ENCODE measurements at regions not wholly inside any gene's neighbourhood (a gene's known extent, or its start where the extent isn't known, plus 50 kb on each side); places are given as distances from the start of the nearest gene placed in this dataset.

DNA sequence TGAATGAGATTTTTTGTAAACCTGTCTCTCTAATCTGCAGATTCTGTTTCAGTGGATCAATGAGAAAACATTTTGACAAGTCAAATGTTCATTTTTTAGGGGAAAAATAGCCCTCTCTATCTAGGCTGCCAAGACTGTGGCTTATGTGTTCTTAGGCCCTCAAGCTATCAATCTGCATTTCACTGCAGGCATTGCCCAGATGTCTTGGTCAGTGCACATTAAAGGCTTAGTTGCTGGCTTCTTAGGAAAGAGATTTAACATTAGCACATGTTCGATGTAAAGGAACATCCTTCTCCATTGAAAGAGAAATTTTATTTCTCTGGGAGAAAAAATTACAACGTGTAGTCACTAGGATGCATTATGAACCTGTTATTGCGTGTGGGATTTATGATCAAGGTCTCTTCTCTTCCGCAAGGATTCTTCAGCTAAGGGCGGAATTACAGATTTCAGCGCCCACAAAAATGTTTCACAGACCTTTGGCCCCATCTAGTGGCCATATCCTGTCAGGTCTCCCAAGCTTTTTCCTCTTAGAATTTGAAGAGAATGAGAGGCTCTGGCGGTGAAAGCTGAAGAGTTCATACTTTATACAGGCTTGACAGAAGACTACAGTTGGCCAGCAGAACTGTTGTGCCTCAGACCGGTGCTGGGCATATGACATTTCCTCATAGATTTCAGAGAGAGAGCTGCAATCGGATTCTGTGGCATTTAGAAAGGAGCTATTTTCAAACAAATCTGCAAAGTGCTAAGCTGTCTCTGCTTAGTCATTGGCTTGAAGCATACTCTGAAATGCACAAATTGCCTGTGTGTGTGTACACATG is 144.6 kb upstream of the NOCT start:
- H3K4me3 ChIP-seq, result no peak overlapping the region
- H3K9me3 ChIP-seq (replicated peaks in 1 of 11), result no peaks in the 10 kb centered on the region
- peaks cover 2 to 11% (median 7%) of the 10 kb centered on the region in 10 experiments; a peak in 12 of 20 replicates for H3K4me1 ChIP-seq
- no peaks in the 10 kb centered on the region for H3K36me3 ChIP-seq
- no peak for TF ChIP-seq Cebpa-rat (IDR thresholded peaks at IDR 0.05)
- H3K27ac ChIP-seq, result no peak overlapping the region
- H3K9ac ChIP-seq, result no peak overlapping the region
- H4K20me1 ChIP-seq, result no peaks in the 10 kb centered on the region
- no peaks in the 10 kb centered on the region for H3K27me3 ChIP-seq
- H3K4me2 ChIP-seq, result peak overlapping the region in 3 of 11 experiments; percentile 20 to 61 (median 43); a peak in 3 of 22 replicates

GRCh38 chr4:138869631-138870030 is 145.9 kb upstream of the NOCT start:
- Histone ChIP-seq H3K4me2 (no peak overlapping the region), H3K9ac (no peak overlapping the region), H3K36me3 (no peaks in the 10 kb centered on the region), H3K4me1 (peaks cover 12 to 23% (median 20%) of the 10 kb centered on the region in 10 experiments), H3K27me3 (no peaks in the 10 kb centered on the region), H3K27ac (no peak overlapping the region), H3K4me3 (no peak overlapping the region), H4K20me1 (no peaks in the 10 kb centered on the region), H3K9me3 (replicated peaks in 1 of 11) (no peaks in the 10 kb centered on the region)
- TF ChIP-seq Cebpa-rat (IDR thresholded peaks at IDR 0.05), result no peak

DNA sequence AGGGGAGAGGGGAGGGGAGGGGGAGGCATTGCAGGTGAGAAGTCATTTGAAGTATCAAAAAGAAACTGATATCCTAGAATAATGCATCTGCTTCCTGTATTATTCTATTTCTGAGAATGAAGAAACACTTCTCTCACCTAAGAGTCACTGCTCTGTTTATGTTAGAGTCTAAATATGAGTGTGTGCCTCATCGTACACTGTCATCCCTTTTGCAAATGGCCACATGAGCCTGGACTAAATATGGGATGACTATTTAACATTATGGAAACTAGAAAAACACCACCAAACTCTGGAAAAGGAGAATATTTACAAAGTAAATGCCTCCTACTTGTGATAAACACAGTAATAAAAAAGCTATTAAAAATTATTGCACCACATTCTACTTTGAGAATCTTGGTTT is 146.4 kb upstream of the NOCT start:
- no peak for TF ChIP-seq Cebpa-rat (IDR thresholded peaks at IDR 0.05)
- H3K27ac ChIP-seq, result no peak overlapping the region
- no peaks in the 10 kb centered on the region for H4K20me1 ChIP-seq
- H3K4me1 ChIP-seq, result peaks cover 12 to 28% (median 24%) of the 10 kb centered on the region in 10 experiments
- no peaks in the 10 kb centered on the region for H3K27me3 ChIP-seq
- no peaks in the 10 kb centered on the region for H3K36me3 ChIP-seq
- H3K9me3 ChIP-seq (replicated peaks in 1 of 11), result no peaks in the 10 kb centered on the region
- H3K9ac ChIP-seq, result no peak overlapping the region
- no peak overlapping the region for H3K4me3 ChIP-seq
- no peak overlapping the region for H3K4me2 ChIP-seq

GRCh38 chr4:138868562-138868961 is 147.0 kb upstream of the NOCT start:
- Histone ChIP-seq H3K36me3 (no peaks in the 10 kb centered on the region), H3K4me2 (0 out of 22 replicates have a peak overlapping the region, but pooled peaks of 1 of the 11 experiments have one; percentile 7), H3K9me3 (replicated peaks in 1 of 11) (no peaks in the 10 kb centered on the region; a peak in 2 of 22 replicates), H3K9ac (no peak overlapping the region), H4K20me1 (no peaks in the 10 kb centered on the region), H3K27ac (no peak overlapping the region), H3K27me3 (no peaks in the 10 kb centered on the region), H3K4me1 (peaks cover 12 to 30% (median 26%) of the 10 kb centered on the region in 10 experiments), H3K4me3 (no peak overlapping the region)
- no peak for TF ChIP-seq Cebpa-rat (IDR thresholded peaks at IDR 0.05)

DNA sequence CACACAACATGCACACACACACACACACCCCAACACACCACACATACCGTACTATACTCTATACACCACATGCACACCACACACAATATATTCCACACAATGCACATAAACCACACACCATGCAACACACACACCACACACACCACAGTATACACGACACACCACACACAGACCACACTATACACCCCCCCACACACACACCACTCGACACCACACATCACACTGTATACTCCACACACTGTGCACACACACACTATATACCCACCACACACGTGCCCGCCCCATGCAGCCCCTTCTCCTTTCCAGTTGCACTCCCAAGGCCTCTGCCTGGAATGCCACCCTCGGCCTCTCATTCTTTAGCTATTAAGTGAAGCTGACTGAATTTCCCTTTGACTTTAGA is 148.2 kb upstream of the NOCT start:
- TF ChIP-seq Cebpa-rat (IDR thresholded peaks at IDR 0.05), result no peak
- Histone ChIP-seq H3K36me3 (no peaks in the 10 kb centered on the region), H3K9me3 (replicated peaks in 1 of 11) (no peaks in the 10 kb centered on the region; a peak in 3 of 22 replicates), H3K27ac (no peak overlapping the region), H4K20me1 (no peaks in the 10 kb centered on the region), H3K4me1 (peaks cover 12 to 30% (median 26%) of the 10 kb centered on the region in 10 experiments), H3K27me3 (no peaks in the 10 kb centered on the region), H3K4me3 (no peak overlapping the region), H3K4me2 (no peak overlapping the region), H3K9ac (no peak overlapping the region)

DNA sequence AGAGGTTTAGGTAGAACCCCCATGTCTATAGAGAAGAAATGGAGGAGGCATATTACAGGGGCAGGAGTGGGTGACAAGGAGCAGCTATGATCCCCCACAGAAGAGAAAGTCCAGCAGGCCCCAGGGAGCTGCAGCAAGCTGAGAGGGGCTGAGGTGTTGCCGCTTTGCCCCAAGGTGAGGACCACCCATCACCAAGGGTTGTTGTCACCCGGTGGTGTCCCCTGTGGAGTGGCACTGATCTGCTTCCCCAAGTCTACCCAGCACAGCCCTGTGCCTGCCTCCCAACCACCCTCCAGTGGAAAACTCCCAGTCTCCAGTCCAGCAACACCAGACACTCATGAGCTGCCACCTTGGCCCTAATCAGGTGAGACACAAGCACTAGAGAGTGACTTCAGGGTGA is 149.3 kb upstream of the NOCT start:
- no peak overlapping the region for H3K27ac ChIP-seq
- H3K4me2 ChIP-seq, result peak overlapping the region in 8 of 11 experiments; percentile 56 to 84 (median 74); a peak in 13 of 22 replicates
- no peak for TF ChIP-seq Cebpa-rat (IDR thresholded peaks at IDR 0.05)
- no peak overlapping the region for H3K9ac ChIP-seq
- no peaks in the 10 kb centered on the region for H3K36me3 ChIP-seq
- H4K20me1 ChIP-seq, result no peaks in the 10 kb centered on the region
- no peak overlapping the region for H3K4me3 ChIP-seq
- H3K9me3 ChIP-seq (replicated peaks in 1 of 11), result no peaks in the 10 kb centered on the region; a peak in 3 of 22 replicates
- no peaks in the 10 kb centered on the region for H3K27me3 ChIP-seq
- peaks cover 12 to 30% (median 26%) of the 10 kb centered on the region in 10 experiments for H3K4me1 ChIP-seq

DNA sequence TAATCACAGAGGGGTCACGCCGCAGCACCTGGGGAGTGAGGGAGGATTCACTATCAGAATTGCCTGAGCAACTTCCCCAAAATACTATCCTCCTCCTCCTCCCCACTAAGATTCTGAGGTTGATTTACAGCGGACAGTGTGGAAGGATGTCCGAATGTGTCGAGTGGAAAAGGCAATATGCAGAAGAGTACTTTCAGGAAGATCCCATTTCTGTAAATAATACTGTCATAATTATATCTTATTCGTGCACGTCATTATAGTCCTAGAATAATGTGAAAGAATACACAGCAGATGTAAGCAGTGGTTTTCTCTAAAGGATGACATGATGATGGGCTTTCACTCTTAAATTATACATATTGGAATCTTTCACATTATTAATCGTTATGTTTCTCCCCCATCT is 149.8 kb upstream of the NOCT start:
- H3K4me1 ChIP-seq, result peaks cover 12 to 30% (median 26%) of the 10 kb centered on the region in 10 experiments
- H3K4me3 ChIP-seq, result no peak overlapping the region
- H3K27ac ChIP-seq, result no peak overlapping the region
- H3K9ac ChIP-seq, result no peak overlapping the region
- H3K9me3 ChIP-seq (replicated peaks in 1 of 11), result no peaks in the 10 kb centered on the region; a peak in 3 of 22 replicates
- peak overlapping the region in 10 of 11 experiments; percentile 36 to 84 (median 72); a peak in 19 of 22 replicates for H3K4me2 ChIP-seq
- no peaks in the 10 kb centered on the region for H3K36me3 ChIP-seq
- no peak for TF ChIP-seq Cebpa-rat (IDR thresholded peaks at IDR 0.05)
- no peaks in the 10 kb centered on the region for H3K27me3 ChIP-seq
- no peaks in the 10 kb centered on the region for H4K20me1 ChIP-seq

GRCh38 chr4:138864961-138865720 is 150.4 kb upstream of the NOCT start:
- TF ChIP-seq Cebpa-rat (IDR thresholded peaks at IDR 0.05), result no peak
- no peak overlapping the region for H3K4me3 ChIP-seq
- H4K20me1 ChIP-seq, result no peaks in the 10 kb centered on the region
- H3K4me1 ChIP-seq, result peaks cover 12 to 30% (median 26%) of the 10 kb centered on the region in 10 experiments
- peak overlapping the region; percentile 36 to 84 (median 72) for H3K4me2 ChIP-seq
- H3K27me3 ChIP-seq, result no peaks in the 10 kb centered on the region
- no peaks in the 10 kb centered on the region for H3K36me3 ChIP-seq
- no peak overlapping the region for H3K9ac ChIP-seq
- peaks cover 0 to 3% (median 0%) of the 10 kb centered on the region in 11 experiments; a peak in 3 of 22 replicates for H3K9me3 ChIP-seq (replicated peaks in 1 of 11)
- H3K27ac ChIP-seq, result peak overlapping the region in 2 of 11 experiments; percentile 21 to 22; a peak in 2 of 22 replicates

DNA sequence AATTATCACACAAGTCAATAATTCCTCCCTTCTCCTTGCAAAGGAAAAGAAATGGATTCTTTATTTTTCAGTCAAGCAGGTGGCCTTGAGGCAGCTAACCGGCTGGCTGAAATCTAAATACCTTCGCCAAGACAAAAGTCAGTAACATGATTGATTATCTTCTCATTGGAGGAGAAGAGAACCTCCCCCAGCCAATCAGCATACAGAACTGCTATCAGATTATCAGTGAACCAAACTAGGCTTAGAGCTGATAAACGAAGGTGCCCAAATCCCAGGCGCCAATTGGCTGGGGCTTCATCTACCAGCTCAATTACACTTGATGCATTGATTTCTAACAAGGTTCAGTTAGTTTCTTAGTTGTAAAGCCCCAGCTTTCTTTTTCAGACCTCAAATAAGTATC is 152.4 kb upstream of the NOCT start:
- H3K4me2 ChIP-seq, result no peak overlapping the region
- no peaks in the 10 kb centered on the region for H4K20me1 ChIP-seq
- no peak for TF ChIP-seq Cebpa-rat (IDR thresholded peaks at IDR 0.05)
- H3K9me3 ChIP-seq (replicated peaks in 1 of 11), result peaks cover 0 to 3% (median 0%) of the 10 kb centered on the region in 11 experiments; a peak in 3 of 22 replicates
- peaks cover 12 to 30% (median 26%) of the 10 kb centered on the region in 10 experiments for H3K4me1 ChIP-seq
- no peak overlapping the region for H3K27ac ChIP-seq
- H3K27me3 ChIP-seq, result no peaks in the 10 kb centered on the region
- H3K36me3 ChIP-seq, result no peaks in the 10 kb centered on the region
- H3K9ac ChIP-seq, result no peak overlapping the region
- no peak overlapping the region for H3K4me3 ChIP-seq
